Uterus (tissue), 2 donors: ENCODE measurements at regions not wholly inside any gene's neighbourhood (a gene's known extent, or its start where the extent isn't known, plus 50 kb on each side); places are given as distances from the start of the nearest gene placed in this dataset.

Experiments used
- CTCF ChIP-seq, 4 experiments: fragments of 200-600 bp in 2 of 4; fragments of 450-650 bp in 2 of 4; sonication (generic) in 2 of 4; IDR thresholded peaks; one replicate each; pipeline ENCODE4 v1.5.1; 2016 to 2019; ENCODE audit warnings: antibody characterized with exemption in 4 of 4, mild to moderate bottlenecking in 2 of 4, moderate library complexity in 1 of 4
- POLR2A ChIP-seq, 2 donors: fragments of 450-650 bp; IDR thresholded peaks; one replicate each; pipeline ENCODE4 v1.6.1; 2016; ENCODE audit warnings: antibody characterized with exemption in 2 of 2, mild to moderate bottlenecking in 1 of 2, moderate library complexity in 1 of 2

DNA sequence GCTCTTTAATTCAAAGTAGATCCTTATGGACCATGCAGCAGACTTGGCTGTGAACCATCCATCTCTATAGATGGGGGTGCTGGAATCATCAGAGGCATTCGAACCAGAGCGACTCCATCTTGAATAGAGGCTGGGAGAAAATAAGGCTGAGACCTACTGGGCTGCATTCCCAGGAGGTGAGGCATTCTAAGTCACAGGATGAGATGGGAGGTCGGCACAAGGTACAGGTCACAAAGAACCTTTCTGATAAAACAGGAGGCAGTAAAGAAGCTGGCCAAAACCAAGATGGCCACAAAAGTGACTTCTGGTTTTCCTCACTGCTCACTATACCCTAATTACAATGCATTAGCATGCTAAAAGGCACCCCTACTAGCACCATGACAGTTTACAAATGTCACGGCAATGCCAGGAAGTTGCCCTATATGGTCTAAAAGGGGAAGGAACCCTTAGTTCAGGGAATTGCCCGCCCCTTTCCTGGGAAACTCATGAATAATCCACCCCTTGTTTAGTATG lies 89.2 kb upstream of the BRD7 start:
- TF ChIP-seq CTCF (IDR thresholded peaks at IDR 0.05) (no peak), POLR2A (IDR thresholded peaks at IDR 0.05) (no peak)
